Endothelial cell of umbilical vein (primary cell): ENCODE measurements at regions not wholly inside any gene's neighbourhood (a gene's known extent, or its start where the extent isn't known, plus 50 kb on each side); places are given as distances from the start of the nearest gene placed in this dataset.

ENCODE experiments used
- CTCF ChIP-seq, 2 donors: IDR thresholded peaks; 1 replicate in 1 of 2; 2 replicates in 1 of 2; pipeline ENCODE4 v1.5.1; 2011; ENCODE audit warnings: low read length in 2 of 2, mild to moderate bottlenecking in 2 of 2, moderate library complexity in 2 of 2, control low read depth in 1 of 2, inconsistent platforms in 1 of 2, low read depth in 1 of 2; ENCODE audit not compliant: insufficient read depth in 1 of 2; ENCODE audit errors: extremely low read depth in 1 of 2
- EZH2 ChIP-seq: IDR thresholded peaks from 2 replicates; pipeline ENCODE4 v1.6.1; 2012; ENCODE audit warnings: borderline replicate concordance, low read depth, mild to moderate bottlenecking, moderate library complexity, low read length, inconsistent platforms; ENCODE audit not compliant: severe bottlenecking
- MAX ChIP-seq: IDR thresholded peaks from 2 replicates; pipeline ENCODE4 v1.6.1; 2011; ENCODE audit not compliant: insufficient read depth, insufficient read length
- POLR2A ChIP-seq: IDR thresholded peaks from 2 replicates; pipeline ENCODE4 v1.6.1; 2012; ENCODE audit warnings: low read depth, mild to moderate bottlenecking, control low read depth, low read length
- POLR2AphosphoS5 ChIP-seq: IDR thresholded peaks from 2 replicates; pipeline ENCODE4 v1.6.1; 2012; ENCODE audit warnings: low read depth, mild to moderate bottlenecking, control low read depth, low read length, moderate library complexity; ENCODE audit not compliant: insufficient read depth

- TF ChIP-seq POLR2A (no peak), CTCF (IDR thresholded peaks at IDR 0.05; ENCODE audit: extremely low read depth in 1 of 2, insufficient read depth in 1 of 2, low read depth in 1 of 2, low read length in 2 of 2) (no peak), EZH2 (no peak), POLR2AphosphoS5 (no peak), MAX (no peak)
These were observed 234.8 kb upstream of the ZBTB20 start for GRCh38 chr3:115381931-115382330.
